ENCODE measurements at regions not wholly inside any gene's neighbourhood (a gene's known extent, or its start where the extent isn't known, plus 50 kb on each side); places are given as distances from the start of the nearest gene placed in this dataset.

DNA sequence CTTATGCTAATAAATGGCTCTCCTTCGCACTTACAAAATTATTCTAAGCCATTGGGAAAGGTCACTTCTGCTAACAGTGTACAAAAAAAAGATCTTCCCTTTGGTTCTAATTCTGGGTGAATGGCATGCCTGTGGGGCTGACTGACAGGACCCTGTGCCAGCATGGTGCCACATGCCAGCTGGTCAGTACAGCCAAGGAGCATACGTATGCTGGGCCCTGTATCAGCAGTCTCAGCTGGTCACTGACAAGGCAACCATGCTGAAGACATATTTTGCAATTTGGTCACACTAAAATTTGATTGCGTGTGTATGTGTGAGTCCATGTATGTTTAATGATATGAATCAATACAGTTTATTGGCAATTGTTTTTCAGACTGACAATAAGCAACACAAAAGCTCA lies 246.1 kb downstream of the TBL1XR1 start:
- Mint-ChIP-seq H3K27me3 (ENCODE audit: low read depth in 3 of 3) (peaks cover 0 to 2% (median 1%) of the 10 kb centered on the region in 3 donors), H3K36me3 (no peaks in the 10 kb centered on the region), H3K27ac (no peak overlapping the region), H3K4me3 (no peak overlapping the region), H3K4me1 (no peaks in the 10 kb centered on the region), H3K9me3 (no peaks in the 10 kb centered on the region)
- Histone ChIP-seq H3K27ac (ENCODE audit: low read depth in 1 of 2, low read length in 2 of 2) (no peak overlapping the region), H4K20me1 (ENCODE audit: insufficient read depth, low read length) (no peaks in the 10 kb centered on the region), H2AFZ (ENCODE audit: insufficient read depth, low read depth, low read length, poor library complexity, severe bottlenecking) (no peak overlapping the region), H3K36me3 (replicated peaks in 1 of 2; ENCODE audit: control insufficient read depth in 1 of 2, insufficient read depth in 2 of 2, low read length in 2 of 2) (no peaks in the 10 kb centered on the region), H3K4me2 (replicated peaks; ENCODE audit: extremely low read depth, low read length, poor library complexity, severe bottlenecking) (no peak overlapping the region), H3K9ac (ENCODE audit: insufficient read depth, low read length, poor library complexity, severe bottlenecking) (no peak overlapping the region), H3K4me1 (ENCODE audit: control insufficient read depth in 1 of 2, insufficient read depth in 2 of 2, low read length in 2 of 2) (no peaks in the 10 kb centered on the region), H3K9me3 (replicated peaks in 1 of 2; ENCODE audit: control insufficient read depth in 1 of 2, insufficient read depth in 1 of 2, low read length in 2 of 2) (no peaks in the 10 kb centered on the region), H3K27me3 (ENCODE audit: control insufficient read depth in 2 of 2, insufficient read depth in 2 of 2, low read length in 2 of 2) (no peaks in the 10 kb centered on the region), H3K4me3 (replicated peaks in 1 of 3; ENCODE audit: low read depth in 2 of 3, low read length in 3 of 3) (no peak overlapping the region), H3K79me2 (ENCODE audit: insufficient read depth, low read length) (no peaks in the 10 kb centered on the region)
- no peak for DNase-seq
- intact Hi-C loops (cut with micrococcal nuclease) = no loop called here
- WGBS (ENCODE audit: insufficient coverage) = 100% methylated on average over 1 of the region's 3 CpGs
- TF ChIP-seq, protein P1, sequence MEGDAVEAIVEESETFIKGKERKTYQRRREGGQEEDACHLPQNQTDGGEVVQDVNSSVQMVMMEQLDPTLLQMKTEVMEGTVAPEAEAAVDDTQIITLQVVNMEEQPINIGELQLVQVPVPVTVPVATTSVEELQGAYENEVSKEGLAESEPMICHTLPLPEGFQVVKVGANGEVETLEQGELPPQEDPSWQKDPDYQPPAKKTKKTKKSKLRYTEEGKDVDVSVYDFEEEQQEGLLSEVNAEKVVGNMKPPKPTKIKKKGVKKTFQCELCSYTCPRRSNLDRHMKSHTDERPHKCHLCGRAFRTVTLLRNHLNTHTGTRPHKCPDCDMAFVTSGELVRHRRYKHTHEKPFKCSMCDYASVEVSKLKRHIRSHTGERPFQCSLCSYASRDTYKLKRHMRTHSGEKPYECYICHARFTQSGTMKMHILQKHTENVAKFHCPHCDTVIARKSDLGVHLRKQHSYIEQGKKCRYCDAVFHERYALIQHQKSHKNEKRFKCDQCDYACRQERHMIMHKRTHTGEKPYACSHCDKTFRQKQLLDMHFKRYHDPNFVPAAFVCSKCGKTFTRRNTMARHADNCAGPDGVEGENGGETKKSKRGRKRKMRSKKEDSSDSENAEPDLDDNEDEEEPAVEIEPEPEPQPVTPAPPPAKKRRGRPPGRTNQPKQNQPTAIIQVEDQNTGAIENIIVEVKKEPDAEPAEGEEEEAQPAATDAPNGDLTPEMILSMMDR (IDR thresholded peaks at IDR 0.05) = no peak

DNA sequence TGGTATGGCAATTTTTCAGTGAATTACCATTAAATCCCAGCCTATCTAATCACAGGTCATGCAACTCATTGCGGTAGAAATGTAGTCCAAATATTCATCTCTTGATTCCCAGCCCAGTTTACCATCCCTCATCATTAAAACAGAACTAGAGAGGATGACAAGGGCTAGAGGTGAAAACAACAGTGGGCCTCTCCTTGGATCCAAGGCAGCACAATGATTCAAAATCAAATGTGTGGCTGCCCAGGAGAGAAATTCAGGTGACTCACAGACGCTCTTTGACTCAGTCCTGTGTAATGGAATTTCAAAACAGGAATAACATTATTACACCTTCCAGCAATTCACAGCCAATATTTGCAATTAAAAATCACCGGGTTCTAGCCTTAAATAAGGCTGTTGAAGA lies 246.5 kb downstream of the TBL1XR1 start:
- DNase-seq = no peak
- Mint-ChIP-seq H3K27ac (no peak overlapping the region), H3K36me3 (no peaks in the 10 kb centered on the region), H3K27me3 (ENCODE audit: low read depth in 3 of 3) (peaks cover 0 to 2% (median 1%) of the 10 kb centered on the region in 3 donors), H3K4me3 (no peak overlapping the region), H3K9me3 (peaks cover 0 to 1% (median 0%) of the 10 kb centered on the region in 7 donors), H3K4me1 (no peaks in the 10 kb centered on the region)
- Histone ChIP-seq H4K20me1 (ENCODE audit: insufficient read depth, low read length) (no peaks in the 10 kb centered on the region), H3K27ac (ENCODE audit: low read depth in 1 of 2, low read length in 2 of 2) (no peak overlapping the region), H2AFZ (ENCODE audit: insufficient read depth, low read depth, low read length, poor library complexity, severe bottlenecking) (no peak overlapping the region), H3K4me3 (replicated peaks in 1 of 3; ENCODE audit: low read depth in 2 of 3, low read length in 3 of 3) (no peak overlapping the region), H3K4me1 (ENCODE audit: control insufficient read depth in 1 of 2, insufficient read depth in 2 of 2, low read length in 2 of 2) (no peaks in the 10 kb centered on the region), H3K9me3 (replicated peaks in 1 of 2; ENCODE audit: control insufficient read depth in 1 of 2, insufficient read depth in 1 of 2, low read length in 2 of 2) (no peaks in the 10 kb centered on the region), H3K27me3 (ENCODE audit: control insufficient read depth in 2 of 2, insufficient read depth in 2 of 2, low read length in 2 of 2) (no peaks in the 10 kb centered on the region), H3K9ac (ENCODE audit: insufficient read depth, low read length, poor library complexity, severe bottlenecking) (no peak overlapping the region), H3K4me2 (replicated peaks; ENCODE audit: extremely low read depth, low read length, poor library complexity, severe bottlenecking) (no peak overlapping the region), H3K79me2 (ENCODE audit: insufficient read depth, low read length) (no peaks in the 10 kb centered on the region), H3K36me3 (replicated peaks in 1 of 2; ENCODE audit: control insufficient read depth in 1 of 2, insufficient read depth in 2 of 2, low read length in 2 of 2) (no peaks in the 10 kb centered on the region)
- intact Hi-C loops (cut with micrococcal nuclease) = no loop called here
- TF ChIP-seq, protein P1 (IDR thresholded peaks at IDR 0.05) = no peak
- 100% methylated on average over 1 of the region's 3 CpGs for WGBS (ENCODE audit: insufficient coverage)
